Stimulated activated CD8-positive, alpha-beta memory T cell treated with anti-CD3 and anti-CD28 coated beads, Interleukin-7, amount 100 ng/mL, for 4 hours (primary cell): ENCODE measurements at regions not wholly inside any gene's neighbourhood (a gene's known extent, or its start where the extent isn't known, plus 50 kb on each side); places are given as distances from the start of the nearest gene placed in this dataset.
"Not testable (repeated sequence)": the region's sequence is repeated elsewhere in the genome, so short reads cannot be mapped to it uniquely, and the experiment has no call there.

Experiments used
- DNase-seq, 2 donors: peaks; one replicate each; pipeline ENCODE4 v3.0.0-alpha.2; 2020; ENCODE audit warnings: low read depth in 2 of 2

GRCh38 chr22:26806445-26807175 lies 149.2 kb downstream of the MIAT start:
- DNase-seq, result no peak

DNA sequence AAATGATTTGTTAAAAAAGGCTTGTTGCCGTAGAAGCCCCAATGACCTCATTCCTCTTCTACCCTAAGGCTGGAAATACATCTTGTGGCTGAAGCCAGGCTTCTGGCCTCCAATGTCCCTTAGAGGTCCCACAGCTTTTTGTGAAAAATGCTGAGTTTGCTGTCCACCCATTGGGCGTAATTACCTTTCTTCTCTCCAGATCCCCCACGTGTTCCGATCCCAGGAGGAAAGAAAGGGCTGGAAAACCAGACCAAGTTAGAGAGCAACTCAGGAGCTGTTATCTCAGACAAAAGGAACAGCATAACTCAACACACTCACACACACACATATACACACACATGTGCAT lies 154.2 kb downstream of the MIAT start:
- DNase-seq, result no peak

DNA sequence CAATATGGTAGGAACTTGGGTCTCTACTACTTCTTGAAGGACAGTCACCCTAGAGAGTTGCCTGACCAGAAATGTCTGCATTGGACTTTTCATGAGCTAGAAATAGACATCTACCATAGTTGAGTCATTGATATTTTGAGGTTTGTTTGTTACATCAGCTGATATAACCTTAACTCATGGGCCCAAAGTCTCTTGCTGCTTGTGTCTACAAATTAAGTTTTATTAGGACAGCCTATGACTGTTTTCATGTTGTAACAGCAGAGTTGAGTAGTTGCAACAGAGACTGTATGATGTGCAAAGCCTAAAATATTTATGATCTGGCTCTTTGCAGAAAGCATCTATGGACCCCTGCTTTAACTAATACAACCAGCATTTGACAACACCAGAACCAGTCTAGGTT lies 155.3 kb downstream of the MIAT start:
- no peak for DNase-seq

DNA sequence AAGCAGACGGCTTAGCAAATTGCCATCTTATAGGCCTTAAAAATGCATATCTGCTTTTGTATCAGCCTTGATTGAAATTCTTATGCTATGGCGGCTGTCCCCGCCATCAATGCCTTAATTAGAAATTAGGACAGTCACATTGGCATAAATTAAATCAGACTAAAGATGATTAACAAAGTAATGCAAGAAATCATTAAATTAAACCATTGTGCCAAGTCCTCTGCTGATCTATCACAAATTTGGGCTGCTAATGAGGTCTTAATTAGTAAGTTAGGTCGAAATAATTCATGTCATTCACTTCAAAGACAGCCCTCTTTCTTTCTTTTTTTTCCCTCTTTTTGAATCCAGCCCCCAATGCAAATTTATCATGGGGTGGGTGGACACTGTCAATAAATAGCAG lies 159.3 kb downstream of the MIAT start:
- no peak for DNase-seq

DNA sequence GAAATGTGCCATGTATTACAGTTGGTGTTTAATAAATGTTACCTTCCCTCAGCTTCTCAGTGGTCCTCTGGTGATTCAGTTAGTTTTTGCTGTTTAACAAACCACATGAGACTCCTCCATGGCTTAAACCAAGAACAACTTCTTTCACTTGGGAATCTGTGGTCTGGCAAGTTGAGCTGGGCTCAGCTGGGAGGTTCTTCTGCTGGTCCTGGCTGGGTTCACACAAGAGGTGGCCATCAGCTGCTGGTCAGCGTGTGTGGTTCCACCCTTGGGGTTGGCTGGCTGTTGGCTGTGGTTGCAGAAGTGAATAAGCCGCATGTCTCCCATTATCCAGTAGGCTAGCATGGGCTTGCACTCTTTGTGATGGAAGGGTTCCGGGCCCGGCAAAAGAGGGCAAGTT lies 160.5 kb downstream of the MIAT start:
- no peak for DNase-seq

DNA sequence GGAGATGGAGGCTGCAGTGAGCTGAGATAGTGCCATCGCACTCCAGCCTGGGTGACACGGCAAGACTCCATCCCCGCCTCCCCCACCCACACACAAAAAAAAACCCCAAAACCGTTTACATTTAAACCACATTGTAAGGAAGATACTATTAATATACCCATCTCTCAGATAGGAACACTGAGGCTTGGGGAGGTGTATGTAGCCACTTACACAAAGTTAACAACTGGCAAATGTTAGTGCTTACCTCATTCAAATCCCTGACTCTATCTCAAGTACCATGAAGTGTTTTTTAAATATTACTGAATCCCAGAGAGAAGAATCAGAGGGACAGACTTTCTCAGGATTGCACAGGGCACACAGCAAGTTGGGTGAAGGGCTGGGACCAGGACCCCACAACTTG lies 164.5 kb downstream of the MIAT start:
- no peak for DNase-seq

GRCh38 chr22:26822313-26822712 lies 164.9 kb downstream of the MIAT start:
- DNase-seq, result no peak

GRCh38 chr22:26823966-26824365 lies 166.6 kb downstream of the MIAT start:
- DNase-seq, result no peak

DNA sequence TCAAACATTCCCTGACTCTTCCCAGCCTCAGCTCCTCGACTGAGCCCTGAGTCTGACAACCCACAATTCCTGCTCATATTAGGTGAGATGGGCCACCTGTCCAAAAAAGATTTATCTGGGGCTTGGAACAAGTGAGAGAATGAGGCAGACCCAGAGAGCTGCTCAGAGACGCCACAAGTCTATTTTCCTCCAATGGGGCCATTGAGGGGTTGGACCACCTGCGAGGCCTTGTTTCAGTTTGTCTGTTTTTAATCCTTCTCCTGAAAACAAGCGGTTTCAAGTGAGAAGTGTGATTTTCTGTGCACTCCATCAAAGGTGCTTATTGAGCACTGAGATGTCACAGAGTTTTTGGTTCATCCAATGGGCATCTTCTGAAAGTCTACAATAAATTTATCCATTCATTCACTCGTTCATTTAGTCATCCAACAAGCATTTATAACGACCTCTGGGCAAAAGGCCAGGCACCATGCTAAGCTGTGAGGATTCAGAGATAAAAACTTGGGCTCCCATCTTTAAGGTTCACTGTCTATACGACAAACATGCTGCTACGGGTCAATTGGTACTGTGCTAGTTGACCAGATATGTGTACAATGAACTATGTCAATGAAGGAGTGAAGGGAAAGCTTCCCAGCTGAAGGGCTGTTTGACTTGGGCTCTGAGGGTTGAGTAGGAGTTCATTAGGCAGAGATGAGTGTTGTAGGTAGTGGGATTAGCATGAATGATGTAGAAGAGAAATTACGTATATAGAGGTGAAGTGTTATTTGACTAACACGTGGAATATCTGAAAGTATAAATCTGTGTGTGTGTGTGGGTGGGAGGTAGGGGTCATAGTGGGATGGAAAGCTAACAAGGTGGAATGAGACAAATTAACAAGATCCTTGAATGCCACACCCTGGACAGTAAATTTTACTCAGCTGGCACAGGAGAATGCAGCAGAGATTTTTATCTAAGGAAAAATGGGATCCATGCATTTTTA lies 168.9 kb downstream of the MIAT start:
- no peak for DNase-seq

DNA sequence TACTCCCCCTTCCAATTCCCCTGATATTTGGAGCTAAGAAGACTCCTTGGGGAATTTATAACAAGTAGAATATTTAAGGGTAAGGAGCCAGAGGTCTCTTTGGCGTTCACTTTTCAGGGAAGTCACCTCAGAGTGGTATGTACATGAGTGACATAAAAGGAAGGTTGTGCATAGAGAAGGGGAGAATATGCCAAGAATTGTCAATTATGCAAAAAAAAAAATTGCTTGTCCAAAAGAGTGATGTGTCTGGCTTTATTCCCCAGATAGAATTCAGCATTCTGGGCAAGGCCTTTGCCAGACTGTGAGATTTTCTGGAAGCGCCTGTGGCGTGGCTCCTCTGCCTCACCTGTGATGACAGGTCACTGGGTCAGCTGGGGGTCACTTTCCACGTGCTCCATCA lies 170.2 kb downstream of the MIAT start:
- no peak for DNase-seq

DNA sequence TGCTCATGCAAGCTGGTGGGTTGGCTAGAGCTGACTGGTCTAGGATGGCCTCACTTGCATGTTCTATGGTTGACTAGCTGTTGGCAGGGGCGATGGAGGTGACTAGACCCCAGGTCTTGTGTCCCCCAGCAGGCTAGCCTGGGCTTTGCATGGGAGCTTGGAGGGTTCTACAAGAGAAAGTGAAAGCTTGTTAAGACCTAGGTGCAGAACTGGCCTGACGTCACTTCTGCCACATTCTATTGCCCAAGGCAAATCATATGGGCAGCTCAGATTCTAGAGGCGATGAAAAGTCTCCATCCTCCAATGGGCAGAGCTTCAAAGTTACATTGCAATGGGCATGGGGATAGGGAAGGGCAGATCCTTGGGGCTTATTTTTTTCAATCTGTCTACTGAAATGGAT lies 170.9 kb downstream of the MIAT start:
- DNase-seq, result no peak

DNA sequence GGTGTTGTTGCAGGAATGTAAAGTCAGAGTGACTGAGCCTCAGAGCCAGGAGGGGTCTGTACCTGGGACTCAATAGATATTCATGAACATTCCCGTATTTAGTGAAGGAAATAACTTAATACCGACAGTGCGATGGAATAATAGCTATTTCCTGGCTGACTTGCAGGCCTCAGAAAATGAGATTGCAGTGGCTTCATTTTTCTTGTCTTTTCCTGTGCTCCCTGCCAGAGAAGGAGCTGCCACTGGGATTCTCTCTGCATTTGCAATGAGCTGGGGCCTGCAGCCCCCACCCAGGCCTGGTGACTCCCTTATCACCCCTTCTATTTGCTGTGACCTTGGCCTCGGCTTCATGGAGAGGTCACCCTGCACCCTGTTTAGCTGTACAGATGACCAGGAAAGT lies 173.4 kb downstream of the MIAT start:
- no peak for DNase-seq

DNA sequence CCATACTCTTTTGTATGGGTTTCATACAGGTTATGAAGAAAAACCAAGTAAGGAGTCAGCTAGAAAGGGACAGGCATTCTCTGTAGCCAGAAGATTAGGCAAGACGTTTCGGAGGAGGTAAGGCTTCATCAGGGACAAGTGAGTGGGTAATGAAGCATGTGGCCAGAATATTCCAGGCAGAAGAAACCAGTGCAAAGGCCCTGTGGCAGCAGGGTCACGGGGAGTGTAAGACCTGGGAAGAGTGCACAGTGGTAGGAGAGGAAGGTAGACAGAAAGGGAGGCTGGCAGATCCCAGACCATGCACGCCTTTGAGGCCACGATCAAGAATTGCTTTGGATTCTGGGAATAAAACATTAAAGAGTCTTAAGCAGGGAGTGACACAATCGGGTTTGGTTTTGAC lies 177.6 kb downstream of the MIAT start:
- no peak for DNase-seq

GRCh38 chr22:26835929-26836528 lies 178.6 kb downstream of the MIAT start:
- peak in 1 of 2 donors; percentile 3 for DNase-seq

GRCh38 chr22:26837784-26838470 lies 180.5 kb downstream of the MIAT start:
- DNase-seq, result no peak

DNA sequence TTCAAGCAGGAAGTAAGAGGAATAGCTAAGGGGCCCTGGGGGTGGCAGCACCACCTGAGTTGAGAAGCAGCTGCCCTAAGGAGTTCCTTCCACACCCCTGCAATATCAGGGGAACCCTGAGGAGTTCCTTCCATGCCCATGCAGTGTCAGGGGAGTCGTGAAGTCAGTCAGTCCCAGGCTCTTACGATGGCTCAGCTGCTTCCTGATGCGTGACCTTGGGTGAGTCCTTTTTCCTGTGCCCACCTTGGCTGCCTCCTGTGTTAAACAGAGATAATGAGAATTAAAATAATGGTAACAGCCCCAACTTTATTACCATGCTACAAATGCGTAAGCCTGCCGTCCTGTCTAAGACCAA lies 181.1 kb downstream of the MIAT start:
- no peak for DNase-seq

DNA sequence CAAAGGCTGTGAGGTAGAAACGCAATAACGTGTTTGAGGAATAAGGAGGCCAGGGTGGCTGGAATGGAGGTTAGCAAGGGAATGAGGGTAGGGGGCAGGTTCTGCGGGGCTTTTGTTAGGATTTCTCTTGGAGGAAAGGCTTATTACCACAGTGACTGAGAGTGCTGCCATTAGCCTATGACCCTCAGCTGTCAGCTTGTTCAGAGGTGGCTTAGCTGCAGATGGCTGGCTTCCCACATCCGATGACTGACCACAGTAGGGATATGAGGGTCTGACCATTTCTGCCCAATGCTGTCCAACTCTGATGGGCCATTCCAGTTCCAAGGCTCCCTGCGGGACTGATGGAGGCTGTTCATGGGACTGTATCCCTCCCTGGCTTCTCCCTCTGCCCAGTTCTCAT lies 181.8 kb downstream of the MIAT start:
- no peak for DNase-seq

GRCh38 chr22:26840770-26841169 lies 183.4 kb downstream of the MIAT start:
- DNase-seq, result not testable (repeated sequence)

- no peak for DNase-seq
These were observed 184.7 kb downstream of the MIAT start for GRCh38 chr22:26842103-26842502.

DNA sequence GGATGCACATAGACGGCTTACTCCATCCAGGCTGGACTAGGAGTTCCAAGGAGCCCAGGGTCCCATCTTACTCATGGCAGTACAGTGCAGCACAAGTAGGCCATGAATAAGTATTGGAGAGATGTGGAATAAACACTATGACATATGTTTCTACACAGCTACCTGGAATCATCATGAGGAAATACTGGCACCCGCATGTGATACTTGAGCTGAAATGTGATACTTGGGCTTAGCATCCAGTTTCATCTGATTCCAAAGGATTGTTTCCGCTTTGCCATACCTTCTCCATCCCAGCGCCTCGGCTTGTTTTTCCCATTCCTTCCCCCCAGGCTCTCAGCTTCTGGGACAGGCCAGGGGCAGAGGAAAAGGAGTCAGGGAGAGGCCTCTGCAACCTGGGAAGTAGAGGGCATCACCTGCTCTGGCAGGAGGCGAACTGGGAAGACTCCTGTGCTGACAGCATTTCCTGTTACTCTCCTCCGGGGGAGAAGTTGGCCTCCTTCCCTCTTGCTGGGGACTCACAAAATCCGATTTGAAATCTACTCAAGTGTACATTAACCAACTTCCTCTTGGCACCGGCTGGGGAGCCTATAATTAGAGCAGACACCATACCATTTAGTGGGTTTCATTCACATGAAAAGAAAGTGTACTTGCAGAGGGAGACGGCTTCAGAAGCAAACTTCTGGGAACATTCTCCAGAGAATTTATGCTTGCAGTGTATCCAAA lies 187.8 kb downstream of the MIAT start:
- DNase-seq, result no peak

DNA sequence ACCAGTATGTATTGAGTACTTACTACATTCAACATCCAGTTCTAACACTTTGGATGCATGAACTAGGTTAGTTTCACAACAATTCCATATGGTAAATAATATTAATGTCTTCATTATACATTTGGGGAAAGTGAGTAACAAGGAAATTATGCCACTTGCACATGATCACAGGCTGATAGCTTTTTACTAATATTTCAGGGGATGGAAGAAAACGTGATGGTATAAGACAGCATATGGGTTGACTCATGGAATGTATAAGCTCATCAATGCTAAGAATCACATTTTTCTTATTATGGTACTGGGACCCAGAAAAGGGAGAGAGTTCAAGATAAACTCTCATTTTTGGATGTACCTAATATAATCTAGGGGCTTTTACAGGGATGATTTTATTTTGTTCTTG lies 188.7 kb downstream of the MIAT start:
- DNase-seq, result no peak

GRCh38 chr22:26846645-26847044 lies 189.3 kb downstream of the MIAT start:
- no peak for DNase-seq
